Activated CD4-positive, alpha-beta T cell treated with anti-CD3 and anti-CD28 coated beads, Interleukin-2, Interleukin-6, amounts not matched to agents 100 ng/mL and 50 ng/mL, durations not matched to agents 16 hours and 8 hours (primary cell): ENCODE measurements at regions not wholly inside any gene's neighbourhood (a gene's known extent, or its start where the extent isn't known, plus 50 kb on each side); places are given as distances from the start of the nearest gene placed in this dataset.
"Not testable (repeated sequence)": the region's sequence is repeated elsewhere in the genome, so short reads cannot be mapped to it uniquely, and the experiment has no call there.

ENCODE experiments used
- DNase-seq: peaks from one replicate; pipeline ENCODE4 v3.0.0-alpha.2; 2020

DNA sequence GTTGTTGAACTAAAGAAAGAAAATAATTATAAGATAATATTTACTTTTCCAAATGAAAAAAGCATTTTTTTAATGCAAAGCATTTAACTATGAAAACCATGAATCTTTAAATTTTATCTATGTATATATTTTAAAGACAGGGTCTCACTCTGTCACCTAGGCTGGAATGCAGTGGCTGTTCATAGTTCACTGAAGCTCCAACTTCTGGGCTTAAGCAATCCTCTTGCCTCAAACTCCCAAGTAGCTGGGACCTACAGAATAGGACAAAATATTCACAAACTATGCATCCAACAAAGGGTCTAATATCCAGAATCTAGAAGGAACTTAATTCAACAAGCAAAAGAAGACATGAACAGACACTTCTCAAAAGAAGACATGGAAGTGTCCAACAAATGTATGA, 55.9 kb upstream of the ALB start:
- no peak for DNase-seq

- no peak for DNase-seq
Measured at GRCh38 chr4:73347497-73347896, 56.6 kb upstream of the ALB start.

- DNase-seq, result no peak
Measured at GRCh38 chr4:73345399-73345975, 58.6 kb upstream of the ALB start.

GRCh38 chr4:73344106-73344505, 60.0 kb upstream of the ALB start:
- no peak for DNase-seq

DNA sequence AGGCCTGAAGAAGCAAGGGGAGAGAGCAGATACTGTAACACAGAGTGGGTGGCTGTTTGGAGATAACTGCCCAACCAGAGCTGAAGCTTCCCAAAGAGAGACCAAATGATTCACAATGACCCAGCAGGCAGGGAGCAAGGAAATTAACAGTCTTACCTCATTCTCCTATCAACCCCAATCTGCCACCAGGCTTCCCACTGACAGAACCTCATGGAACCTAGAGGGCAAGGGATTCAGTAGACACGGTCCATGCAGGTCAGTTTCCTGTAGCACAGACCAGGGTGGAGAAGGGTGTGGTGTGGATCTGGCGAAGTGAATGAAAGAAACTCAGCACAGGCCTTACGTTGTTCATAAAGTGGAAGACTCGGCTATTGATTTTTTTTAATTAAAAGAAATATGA, 60.7 kb upstream of the ALB start:
- DNase-seq, result no peak

DNA sequence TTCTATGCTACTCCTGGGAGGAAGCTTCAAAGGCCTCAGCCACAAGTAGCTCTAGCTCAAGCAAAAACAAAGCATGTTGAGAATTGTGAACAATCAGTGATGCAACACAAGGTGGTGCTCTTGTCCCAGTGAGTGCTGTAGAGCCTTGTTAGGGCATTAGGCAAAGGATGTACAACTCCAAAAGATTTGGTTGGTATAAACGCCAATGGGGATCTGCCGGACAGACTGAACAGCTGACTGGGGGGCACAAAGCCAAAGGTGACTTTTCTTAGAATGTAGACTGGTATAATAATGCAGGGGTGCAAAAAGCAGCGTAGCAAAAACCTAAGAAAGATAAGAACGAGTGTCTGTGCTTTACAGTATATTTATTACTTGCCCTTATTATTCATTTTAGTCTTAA, 62.6 kb upstream of the ALB start:
- DNase-seq, result peak; percentile 11

GRCh38 chr4:73340917-73341316, 63.2 kb upstream of the ALB start:
- DNase-seq, result no peak

DNA sequence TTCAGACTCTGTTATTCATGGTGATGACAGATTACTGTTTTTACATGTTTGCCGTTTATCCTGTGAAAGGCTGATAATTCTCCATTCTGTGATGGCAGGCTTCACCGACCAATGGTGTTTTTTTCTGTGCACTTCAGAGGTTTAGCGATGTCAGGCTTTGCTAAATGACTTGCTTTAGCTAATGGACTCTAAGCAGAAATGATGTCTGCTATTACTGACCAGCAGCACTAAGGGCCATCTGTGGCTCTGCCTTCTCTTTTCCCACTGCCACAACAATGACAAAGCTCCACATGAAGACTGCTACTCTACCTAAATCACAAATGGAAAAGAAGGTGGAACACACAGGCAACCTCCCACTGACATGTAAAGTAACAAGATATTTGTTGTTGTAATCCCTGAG, 68.4 kb upstream of the ALB start:
- no peak for DNase-seq

DNA sequence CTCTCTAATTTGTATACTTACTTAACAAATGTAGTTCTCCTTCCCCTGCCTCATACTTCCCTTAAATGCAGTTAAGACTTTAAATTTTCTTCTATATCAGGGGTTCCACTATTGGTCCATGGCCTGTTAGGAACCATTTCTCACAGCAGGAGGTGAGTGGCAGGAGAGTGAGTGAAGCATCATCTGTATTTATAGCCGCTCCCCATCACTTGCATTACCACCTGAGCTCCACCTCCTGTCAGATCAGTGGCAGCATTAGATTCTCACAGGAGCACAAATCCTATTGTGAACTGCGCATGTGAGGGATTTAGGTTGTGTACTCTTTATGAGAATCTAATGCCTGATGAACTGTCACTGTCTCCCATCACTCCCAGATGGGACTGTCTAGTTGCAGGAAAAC, 72.1 kb upstream of the ALB start:
- not testable (repeated sequence) for DNase-seq

GRCh38 chr4:73329300-73329699, 70.7 kb upstream of the ANKRD17 start:
- no peak for DNase-seq

GRCh38 chr4:73325776-73326175, 67.2 kb upstream of the ANKRD17 start:
- DNase-seq, result not testable (repeated sequence)

DNA sequence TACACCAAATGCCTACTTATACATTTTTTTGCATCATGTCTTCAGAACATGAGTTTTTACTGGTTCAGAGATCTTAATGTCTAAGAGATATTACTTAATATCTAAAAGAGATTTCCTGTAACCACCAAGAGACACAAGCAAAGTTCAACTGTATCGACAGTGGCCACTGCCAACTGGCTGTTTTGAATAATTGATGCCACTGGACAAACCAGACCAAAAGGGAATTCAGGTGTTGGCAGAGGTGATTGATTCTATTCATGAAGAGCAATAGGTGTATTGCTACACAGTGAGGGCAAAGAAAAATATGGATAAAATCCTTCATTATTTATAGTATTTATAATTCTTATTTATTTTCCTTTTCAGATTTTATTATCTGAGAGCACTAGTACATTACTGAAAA, 58.5 kb upstream of the ANKRD17 start:
- no peak for DNase-seq

DNA sequence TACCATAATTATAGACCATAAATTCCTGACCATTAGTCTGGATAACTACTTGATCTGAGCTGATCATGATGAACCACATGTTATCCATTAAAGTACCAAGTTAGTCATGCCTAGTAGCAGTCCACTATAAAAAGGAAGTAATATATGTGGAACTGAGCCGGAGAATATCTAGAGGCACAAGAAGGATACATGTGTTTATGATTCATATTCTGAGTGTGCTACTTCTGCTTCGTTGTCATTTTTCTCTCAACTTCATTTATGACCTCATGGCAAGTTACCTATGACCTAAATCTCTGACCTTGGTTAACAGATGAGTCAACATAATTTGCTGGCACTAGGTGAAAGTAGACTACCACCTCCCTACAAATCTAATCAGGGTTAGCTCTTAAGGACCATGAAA, 56.5 kb upstream of the ANKRD17 start:
- DNase-seq, result no peak

DNA sequence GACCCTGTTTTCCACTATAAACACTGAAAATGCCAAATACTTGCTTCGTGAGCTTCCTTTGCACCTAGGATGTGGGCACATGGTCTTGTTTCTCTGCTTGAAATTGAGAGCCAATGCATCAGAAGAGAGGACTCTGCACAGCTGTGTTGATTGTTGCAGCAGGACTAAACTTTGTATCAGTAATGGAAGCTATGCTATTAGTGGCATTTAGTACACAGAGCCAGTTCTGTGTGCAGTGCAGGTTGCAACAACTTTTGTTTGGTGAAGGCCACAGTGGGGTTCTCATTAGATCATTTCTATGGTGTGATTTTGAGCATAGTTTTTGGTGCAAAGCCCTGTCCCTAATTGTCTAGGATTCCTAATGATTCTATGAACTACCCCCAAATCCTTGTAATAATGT, 54.4 kb upstream of the ANKRD17 start:
- no peak for DNase-seq

- no peak for DNase-seq
Measured at GRCh38 chr4:73311428-73311827, 52.8 kb upstream of the ANKRD17 start.

- DNase-seq, result no peak
Measured at GRCh38 chr4:73309211-73309610, 50.6 kb upstream of the ANKRD17 start.
